ENCODE measurements at regions not wholly inside any gene's neighbourhood (a gene's known extent, or its start where the extent isn't known, plus 50 kb on each side); places are given as distances from the start of the nearest gene placed in this dataset.

- Mint-ChIP-seq H3K4me3 (no peak overlapping the region), H3K9me3 (peaks cover 49% of the 10 kb centered on the region), H3K27me3 (ENCODE audit: low read depth) (peaks cover 7% of the 10 kb centered on the region), H3K27ac (no peak overlapping the region), H3K4me1 (no peaks in the 10 kb centered on the region), H3K36me3 (no peaks in the 10 kb centered on the region)
- no peak for TF ChIP-seq CTCF (IDR thresholded peaks at IDR 0.05; ENCODE audit: unreplicated experiment)
- DNase-seq (ENCODE audit: low spot score in 2 of 2, unreplicated experiment in 2 of 2), result no peak
These were observed 323.0 kb upstream of the PLD5 start for GRCh38 chr1:242847390-242847993.

GRCh38 chr1:242842094-242842493 lies 317.6 kb upstream of the PLD5 start:
- H3K27me3 Mint-ChIP-seq (ENCODE audit: low read depth), result no peaks in the 10 kb centered on the region

DNA sequence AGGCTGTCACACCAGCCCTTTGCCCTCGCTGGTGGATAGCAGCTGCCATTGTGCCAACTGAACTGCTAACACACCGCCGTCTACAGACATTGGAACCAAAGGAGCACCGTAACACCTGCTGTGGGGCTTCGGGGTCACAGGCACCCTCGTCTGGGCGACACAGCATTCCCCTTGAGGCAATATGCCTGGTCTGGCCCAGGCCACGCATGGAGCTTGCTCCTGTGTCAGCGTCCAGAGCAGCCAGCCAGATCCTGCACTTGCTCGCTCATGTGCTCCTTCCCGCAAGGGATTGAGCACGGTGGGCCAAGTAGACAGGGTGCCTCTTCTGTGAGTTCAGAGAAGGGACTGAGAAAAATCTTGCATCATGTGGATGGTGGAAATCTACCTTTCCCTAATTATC lies 314.6 kb upstream of the PLD5 start:
- H3K36me3 Mint-ChIP-seq, result no peaks in the 10 kb centered on the region
- TF ChIP-seq CTCF (IDR thresholded peaks at IDR 0.05; ENCODE audit: unreplicated experiment), result no peak
- H3K4me3 Mint-ChIP-seq, result no peak overlapping the region
- no peaks in the 10 kb centered on the region for H3K4me1 Mint-ChIP-seq
- no peak for DNase-seq (ENCODE audit: low spot score in 2 of 2, unreplicated experiment in 2 of 2)
- H3K9me3 Mint-ChIP-seq, result peaks cover 8% of the 10 kb centered on the region
- no peaks in the 10 kb centered on the region for H3K27me3 Mint-ChIP-seq (ENCODE audit: low read depth)
- no peak overlapping the region for H3K27ac Mint-ChIP-seq

More at GRCh38 chr1:242842094-242842493, 317.6 kb upstream of the PLD5 start:
- Mint-ChIP-seq H3K27ac (no peak overlapping the region), H3K4me1 (no peaks in the 10 kb centered on the region), H3K9me3 (peaks cover 19% of the 10 kb centered on the region), H3K36me3 (no peaks in the 10 kb centered on the region), H3K4me3 (no peak overlapping the region)
- DNase-seq (ENCODE audit: low spot score in 2 of 2, unreplicated experiment in 2 of 2), result no peak
- TF ChIP-seq CTCF (IDR thresholded peaks at IDR 0.05; ENCODE audit: unreplicated experiment), result no peak

GRCh38 chr1:242836423-242836822 lies 311.9 kb upstream of the PLD5 start:
- Mint-ChIP-seq H3K4me1 (no peaks in the 10 kb centered on the region), H3K4me3 (no peak overlapping the region), H3K9me3 (peaks cover 8% of the 10 kb centered on the region), H3K36me3 (no peaks in the 10 kb centered on the region), H3K27me3 (ENCODE audit: low read depth) (no peaks in the 10 kb centered on the region), H3K27ac (no peak overlapping the region)
- no peak for DNase-seq (ENCODE audit: low spot score in 2 of 2, unreplicated experiment in 2 of 2)
- TF ChIP-seq CTCF (IDR thresholded peaks at IDR 0.05; ENCODE audit: unreplicated experiment), result no peak

DNA sequence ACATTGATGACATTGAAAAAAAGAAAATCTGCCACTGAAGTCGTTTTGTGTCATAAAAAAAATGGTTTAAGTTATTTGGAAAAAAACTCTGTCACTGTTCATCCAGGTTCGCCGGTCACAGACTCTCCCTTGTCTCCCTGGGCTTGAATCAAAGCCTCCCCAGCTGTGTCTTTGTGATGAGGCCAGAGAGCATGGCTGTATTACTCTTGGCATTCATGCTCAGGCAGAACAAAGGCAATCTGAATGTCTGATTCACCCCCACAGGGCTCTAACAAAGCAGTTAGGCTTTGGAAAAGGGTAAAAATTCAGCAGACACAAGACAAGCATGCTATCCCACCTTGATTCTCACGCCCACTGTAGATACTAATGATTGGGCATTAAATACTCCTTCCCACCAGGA lies 304.3 kb upstream of the PLD5 start:
- Mint-ChIP-seq H3K9me3 (peaks cover 8% of the 10 kb centered on the region), H3K4me1 (peaks cover 11% of the 10 kb centered on the region), H3K4me3 (no peak overlapping the region), H3K27me3 (ENCODE audit: low read depth) (no peaks in the 10 kb centered on the region), H3K36me3 (no peaks in the 10 kb centered on the region), H3K27ac (no peak overlapping the region)
- DNase-seq (ENCODE audit: low spot score in 2 of 2, unreplicated experiment in 2 of 2), result no peak
- no peak for TF ChIP-seq CTCF (IDR thresholded peaks at IDR 0.05; ENCODE audit: unreplicated experiment)

DNA sequence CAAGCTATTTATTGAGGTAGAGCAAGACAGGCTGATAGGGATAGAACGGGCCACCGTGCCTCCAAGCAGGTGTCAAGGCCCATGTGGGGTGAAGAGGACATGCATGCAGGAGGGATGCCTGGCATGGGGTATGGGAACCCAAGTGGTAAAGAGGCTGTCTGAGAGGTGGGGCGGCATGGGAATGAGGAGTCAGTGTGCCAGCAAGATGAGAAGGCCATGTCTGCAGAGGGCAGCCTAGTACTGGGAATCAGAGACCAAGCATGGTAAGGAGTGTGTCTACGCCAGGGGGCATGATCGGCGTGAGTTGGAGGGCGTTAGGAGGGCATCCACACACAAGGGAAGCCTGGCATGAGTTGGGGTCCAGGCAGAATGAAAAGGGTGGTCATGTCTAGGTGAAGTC lies 303.7 kb upstream of the PLD5 start:
- Mint-ChIP-seq H3K4me3 (no peak overlapping the region), H3K27ac (no peak overlapping the region), H3K36me3 (no peaks in the 10 kb centered on the region), H3K27me3 (ENCODE audit: low read depth) (no peaks in the 10 kb centered on the region), H3K9me3 (peaks cover 8% of the 10 kb centered on the region), H3K4me1 (peaks cover 12% of the 10 kb centered on the region)
- no peak for TF ChIP-seq CTCF (IDR thresholded peaks at IDR 0.05; ENCODE audit: unreplicated experiment)
- DNase-seq (ENCODE audit: low spot score in 2 of 2, unreplicated experiment in 2 of 2), result no peak
